ENCODE measurements at regions not wholly inside any gene's neighbourhood (a gene's known extent, or its start where the extent isn't known, plus 50 kb on each side); places are given as distances from the start of the nearest gene placed in this dataset.
"Not testable (repeated sequence)": the region's sequence is repeated elsewhere in the genome, so short reads cannot be mapped to it uniquely, and the experiment has no call there.

DNA sequence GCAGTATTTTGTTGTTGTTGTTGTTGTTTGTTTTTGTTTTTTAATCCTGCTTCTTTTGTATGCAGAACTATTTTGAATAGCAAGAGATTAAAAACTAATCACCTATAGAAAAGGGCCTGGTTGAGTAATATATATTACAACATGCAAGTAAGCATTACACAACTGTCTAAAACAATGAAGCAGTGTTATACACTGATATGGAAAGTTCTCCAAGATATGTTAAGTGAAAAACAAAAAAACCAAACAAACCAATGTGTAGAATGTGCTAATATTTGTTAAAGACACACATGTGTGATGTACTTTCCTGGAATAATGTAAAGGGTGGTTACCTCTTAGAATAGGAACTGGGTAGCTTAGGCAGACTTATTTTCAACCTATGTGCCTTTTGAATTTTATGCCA, 117.4 kb downstream of the ZNF365 start:
- H3K4me1 Mint-ChIP-seq (ENCODE audit: low read depth), result peaks cover 10% of the 10 kb centered on the region
- H3K27ac Mint-ChIP-seq (ENCODE audit: unreplicated experiment), result no peak overlapping the region
- TF ChIP-seq, protein P1, sequence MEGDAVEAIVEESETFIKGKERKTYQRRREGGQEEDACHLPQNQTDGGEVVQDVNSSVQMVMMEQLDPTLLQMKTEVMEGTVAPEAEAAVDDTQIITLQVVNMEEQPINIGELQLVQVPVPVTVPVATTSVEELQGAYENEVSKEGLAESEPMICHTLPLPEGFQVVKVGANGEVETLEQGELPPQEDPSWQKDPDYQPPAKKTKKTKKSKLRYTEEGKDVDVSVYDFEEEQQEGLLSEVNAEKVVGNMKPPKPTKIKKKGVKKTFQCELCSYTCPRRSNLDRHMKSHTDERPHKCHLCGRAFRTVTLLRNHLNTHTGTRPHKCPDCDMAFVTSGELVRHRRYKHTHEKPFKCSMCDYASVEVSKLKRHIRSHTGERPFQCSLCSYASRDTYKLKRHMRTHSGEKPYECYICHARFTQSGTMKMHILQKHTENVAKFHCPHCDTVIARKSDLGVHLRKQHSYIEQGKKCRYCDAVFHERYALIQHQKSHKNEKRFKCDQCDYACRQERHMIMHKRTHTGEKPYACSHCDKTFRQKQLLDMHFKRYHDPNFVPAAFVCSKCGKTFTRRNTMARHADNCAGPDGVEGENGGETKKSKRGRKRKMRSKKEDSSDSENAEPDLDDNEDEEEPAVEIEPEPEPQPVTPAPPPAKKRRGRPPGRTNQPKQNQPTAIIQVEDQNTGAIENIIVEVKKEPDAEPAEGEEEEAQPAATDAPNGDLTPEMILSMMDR (IDR thresholded peaks at IDR 0.05), result no peak
- H3K4me3 Mint-ChIP-seq (ENCODE audit: unreplicated experiment), result no peak overlapping the region
- DNase-seq (ENCODE audit: low spot score), result no peak
- H3K27me3 Mint-ChIP-seq (ENCODE audit: low read depth), result no peaks in the 10 kb centered on the region
- H3K9me3 Mint-ChIP-seq (ENCODE audit: low read depth), result no peaks in the 10 kb centered on the region
- no peaks in the 10 kb centered on the region for H3K36me3 Mint-ChIP-seq (ENCODE audit: low read depth)

DNA sequence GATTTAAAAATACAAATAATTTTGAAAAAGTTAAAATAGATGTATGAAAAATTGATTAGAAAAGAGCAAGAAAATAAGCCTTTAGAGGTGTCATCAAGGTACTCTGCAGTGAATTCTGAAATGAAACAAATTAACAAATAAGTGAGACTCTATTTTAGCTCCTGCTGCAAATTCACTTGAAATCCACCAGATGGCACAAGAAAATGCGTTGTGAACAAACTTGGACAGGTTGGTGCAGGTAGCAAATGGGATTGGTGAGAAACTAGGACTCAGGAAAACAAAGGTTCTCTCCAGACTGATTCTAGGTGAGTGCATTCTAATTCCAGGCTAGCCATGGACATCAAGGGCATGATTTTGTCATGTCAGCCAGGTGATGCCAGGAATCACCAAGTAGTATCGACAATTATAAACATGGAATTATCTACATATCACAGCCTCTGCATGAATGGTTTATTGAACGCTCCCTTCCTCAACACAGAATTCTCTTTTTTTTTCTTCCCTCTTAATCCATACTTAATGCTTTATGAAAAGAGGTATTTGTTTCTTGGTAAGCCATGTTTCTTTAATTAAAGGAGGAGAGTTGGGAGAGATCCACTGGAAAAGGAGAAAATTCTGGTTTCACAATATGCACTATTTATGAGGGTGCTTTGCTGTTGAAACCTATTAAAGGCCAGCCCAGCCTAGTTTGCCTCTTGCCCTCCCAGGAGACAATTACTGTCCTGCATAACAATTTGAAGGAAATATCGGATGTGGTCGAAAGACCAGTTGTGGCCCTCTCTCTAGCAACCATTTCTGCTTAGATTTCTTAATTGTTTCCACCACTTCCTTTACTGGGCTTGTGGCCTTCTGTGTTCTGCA, 118.1 kb downstream of the ZNF365 start:
- Mint-ChIP-seq H3K27ac (ENCODE audit: unreplicated experiment) (no peak overlapping the region), H3K4me1 (ENCODE audit: low read depth) (peaks cover 10% of the 10 kb centered on the region), H3K36me3 (ENCODE audit: low read depth) (no peaks in the 10 kb centered on the region), H3K4me3 (ENCODE audit: unreplicated experiment) (no peak overlapping the region), H3K27me3 (ENCODE audit: low read depth) (no peaks in the 10 kb centered on the region), H3K9me3 (ENCODE audit: low read depth) (no peaks in the 10 kb centered on the region)
- DNase-seq (ENCODE audit: low spot score), result no peak
- TF ChIP-seq, protein P1 (IDR thresholded peaks at IDR 0.05), result peak; percentile 86

DNA sequence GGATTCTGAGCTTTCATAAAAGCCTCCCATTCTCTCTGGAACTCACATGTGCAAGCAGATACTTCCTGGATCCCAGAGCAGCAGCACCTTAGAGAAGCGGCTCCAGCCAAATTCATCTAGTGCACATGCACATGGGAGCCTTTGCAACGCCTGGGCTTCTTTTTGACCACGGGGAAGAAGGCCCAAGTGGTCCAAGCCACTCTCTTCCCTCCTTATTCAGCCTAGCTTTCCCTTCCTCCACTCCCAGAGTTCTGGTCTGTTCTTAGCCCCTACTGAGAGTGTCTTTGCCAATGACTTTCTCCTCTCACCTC, 118.7 kb downstream of the ZNF365 start:
- no peaks in the 10 kb centered on the region for H3K9me3 Mint-ChIP-seq (ENCODE audit: low read depth)
- H3K4me3 Mint-ChIP-seq (ENCODE audit: unreplicated experiment), result no peak overlapping the region
- DNase-seq (ENCODE audit: low spot score), result no peak
- TF ChIP-seq, protein P1 (IDR thresholded peaks at IDR 0.05), result no peak
- H3K4me1 Mint-ChIP-seq (ENCODE audit: low read depth), result peaks cover 10% of the 10 kb centered on the region
- no peaks in the 10 kb centered on the region for H3K27me3 Mint-ChIP-seq (ENCODE audit: low read depth)
- no peak overlapping the region for H3K27ac Mint-ChIP-seq (ENCODE audit: unreplicated experiment)
- no peaks in the 10 kb centered on the region for H3K36me3 Mint-ChIP-seq (ENCODE audit: low read depth)

DNA sequence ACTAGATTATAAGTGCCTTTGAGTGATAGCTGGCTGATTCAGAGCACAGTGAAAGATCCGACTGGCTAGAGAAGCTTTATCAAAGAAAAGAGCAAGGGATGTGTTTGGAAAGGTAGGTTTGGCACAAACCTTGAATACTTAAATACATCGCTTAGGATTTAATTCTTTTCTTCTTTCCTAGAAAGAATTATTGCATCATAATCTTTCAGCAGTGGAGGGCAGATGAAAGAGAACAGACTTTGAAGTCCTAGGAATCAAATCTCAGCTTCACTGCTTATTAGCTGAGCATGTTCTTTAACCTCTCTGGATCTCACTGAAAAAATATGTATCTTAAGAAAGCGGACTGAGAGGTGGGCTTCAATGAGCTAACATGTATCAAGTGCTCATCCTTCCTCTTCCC, 122.8 kb downstream of the ZNF365 start:
- Mint-ChIP-seq H3K27ac (ENCODE audit: unreplicated experiment) (no peak overlapping the region), H3K9me3 (ENCODE audit: low read depth) (peaks cover 5% of the 10 kb centered on the region), H3K36me3 (ENCODE audit: low read depth) (no peaks in the 10 kb centered on the region), H3K4me1 (ENCODE audit: low read depth) (peaks cover 10% of the 10 kb centered on the region), H3K4me3 (ENCODE audit: unreplicated experiment) (no peak overlapping the region), H3K27me3 (ENCODE audit: low read depth) (peaks cover 3% of the 10 kb centered on the region)
- TF ChIP-seq, protein P1 (IDR thresholded peaks at IDR 0.05), result no peak
- DNase-seq (ENCODE audit: low spot score), result no peak

DNA sequence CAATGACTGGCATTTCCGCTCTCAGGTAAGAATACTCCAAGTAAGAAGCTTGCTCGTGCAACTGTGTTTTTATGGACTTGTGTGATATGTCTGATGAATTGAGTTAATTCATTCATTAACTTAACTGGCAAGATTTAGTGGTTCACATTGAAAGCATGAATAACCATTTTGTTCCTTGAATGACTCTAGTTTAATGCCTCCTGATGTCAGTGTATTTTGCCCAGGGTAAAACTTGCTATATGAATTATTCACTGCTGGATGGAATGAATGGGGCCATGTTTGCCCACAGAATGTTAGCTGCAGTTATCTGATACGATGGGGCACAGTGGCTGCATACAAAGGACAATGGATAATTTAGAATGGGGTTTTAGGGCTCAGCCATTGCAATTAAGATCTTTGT, 124.1 kb downstream of the ZNF365 start:
- Mint-ChIP-seq H3K27ac (ENCODE audit: unreplicated experiment) (no peak overlapping the region), H3K9me3 (ENCODE audit: low read depth) (peaks cover 5% of the 10 kb centered on the region), H3K4me3 (ENCODE audit: unreplicated experiment) (no peak overlapping the region), H3K4me1 (ENCODE audit: low read depth) (peaks cover 6% of the 10 kb centered on the region), H3K27me3 (ENCODE audit: low read depth) (peaks cover 3% of the 10 kb centered on the region), H3K36me3 (ENCODE audit: low read depth) (no peaks in the 10 kb centered on the region)
- TF ChIP-seq, protein P1 (IDR thresholded peaks at IDR 0.05), result no peak
- no peak for DNase-seq (ENCODE audit: low spot score)

DNA sequence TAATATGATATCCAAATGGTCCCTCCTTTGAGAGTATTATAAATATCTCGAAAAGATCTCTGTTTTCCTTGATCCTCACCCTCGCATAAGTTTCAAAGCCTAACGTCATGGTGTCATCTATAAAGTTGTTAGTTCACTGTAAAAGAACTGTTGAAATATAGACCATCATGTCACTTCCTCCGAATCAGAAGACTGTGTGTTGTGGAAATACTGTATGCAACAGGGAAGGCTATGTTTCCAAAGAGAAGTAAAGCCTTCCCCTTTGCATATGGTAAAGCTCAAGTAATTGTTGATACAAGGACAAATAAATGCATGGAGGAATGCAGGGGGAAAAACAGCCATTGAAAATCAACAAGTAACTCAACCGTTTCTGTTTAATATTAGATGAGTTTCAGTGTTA, 125.9 kb downstream of the ZNF365 start:
- not testable (repeated sequence) for H3K27me3 Mint-ChIP-seq (ENCODE audit: low read depth); H3K9me3 Mint-ChIP-seq (ENCODE audit: low read depth); H3K36me3 Mint-ChIP-seq (ENCODE audit: low read depth); H3K4me3 Mint-ChIP-seq (ENCODE audit: unreplicated experiment); DNase-seq (ENCODE audit: low spot score); H3K4me1 Mint-ChIP-seq (ENCODE audit: low read depth); H3K27ac Mint-ChIP-seq (ENCODE audit: unreplicated experiment)
